Uterus (tissue), 2 donors: ENCODE measurements at regions not wholly inside any gene's neighbourhood (a gene's known extent, or its start where the extent isn't known, plus 50 kb on each side); places are given as distances from the start of the nearest gene placed in this dataset.

Experiments used
- POLR2A ChIP-seq, 2 donors: fragments of 450-650 bp; IDR thresholded peaks; one replicate each; pipeline ENCODE4 v1.6.1; 2016; ENCODE audit warnings: antibody characterized with exemption in 2 of 2, mild to moderate bottlenecking in 1 of 2, moderate library complexity in 1 of 2
- TF ChIP-seq, protein P1 (sequence below), 4 experiments: fragments of 200-600 bp in 2 of 4; fragments of 450-650 bp in 2 of 4; sonication (generic) in 2 of 4; IDR thresholded peaks; one replicate each; pipeline ENCODE4 v1.5.1; 2016 to 2019; ENCODE audit warnings: antibody characterized with exemption in 4 of 4, mild to moderate bottlenecking in 2 of 4, moderate library complexity in 1 of 4

DNA sequence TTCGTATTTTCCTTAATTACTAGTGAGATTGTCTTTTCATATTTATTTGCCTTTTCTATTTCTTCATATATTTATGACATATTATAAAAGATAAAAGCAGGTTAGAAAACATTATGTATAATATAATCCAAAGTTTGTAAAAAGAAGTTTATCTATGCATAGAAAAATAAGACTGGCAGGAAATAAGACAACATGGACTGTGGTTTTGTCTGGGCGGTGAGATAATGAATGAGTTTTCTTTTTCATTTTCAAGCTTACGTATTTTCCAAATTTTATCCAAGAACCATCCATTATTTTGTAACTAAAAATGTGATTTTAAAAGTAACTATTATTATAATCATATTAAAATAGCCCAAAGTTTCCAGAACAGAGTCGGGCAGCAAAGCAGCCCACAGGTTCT, 109.8 kb upstream of the MVB12B start:
- TF ChIP-seq, protein P1, sequence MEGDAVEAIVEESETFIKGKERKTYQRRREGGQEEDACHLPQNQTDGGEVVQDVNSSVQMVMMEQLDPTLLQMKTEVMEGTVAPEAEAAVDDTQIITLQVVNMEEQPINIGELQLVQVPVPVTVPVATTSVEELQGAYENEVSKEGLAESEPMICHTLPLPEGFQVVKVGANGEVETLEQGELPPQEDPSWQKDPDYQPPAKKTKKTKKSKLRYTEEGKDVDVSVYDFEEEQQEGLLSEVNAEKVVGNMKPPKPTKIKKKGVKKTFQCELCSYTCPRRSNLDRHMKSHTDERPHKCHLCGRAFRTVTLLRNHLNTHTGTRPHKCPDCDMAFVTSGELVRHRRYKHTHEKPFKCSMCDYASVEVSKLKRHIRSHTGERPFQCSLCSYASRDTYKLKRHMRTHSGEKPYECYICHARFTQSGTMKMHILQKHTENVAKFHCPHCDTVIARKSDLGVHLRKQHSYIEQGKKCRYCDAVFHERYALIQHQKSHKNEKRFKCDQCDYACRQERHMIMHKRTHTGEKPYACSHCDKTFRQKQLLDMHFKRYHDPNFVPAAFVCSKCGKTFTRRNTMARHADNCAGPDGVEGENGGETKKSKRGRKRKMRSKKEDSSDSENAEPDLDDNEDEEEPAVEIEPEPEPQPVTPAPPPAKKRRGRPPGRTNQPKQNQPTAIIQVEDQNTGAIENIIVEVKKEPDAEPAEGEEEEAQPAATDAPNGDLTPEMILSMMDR (IDR thresholded peaks at IDR 0.05), result no peak
- no peak for TF ChIP-seq POLR2A (IDR thresholded peaks at IDR 0.05)
